ENCODE measurements at regions not wholly inside any gene's neighbourhood (a gene's known extent, or its start where the extent isn't known, plus 50 kb on each side); places are given as distances from the start of the nearest gene placed in this dataset.
A peak's percentile ranks its signal among the peaks of the same experiment; 100 is the strongest.

DNA sequence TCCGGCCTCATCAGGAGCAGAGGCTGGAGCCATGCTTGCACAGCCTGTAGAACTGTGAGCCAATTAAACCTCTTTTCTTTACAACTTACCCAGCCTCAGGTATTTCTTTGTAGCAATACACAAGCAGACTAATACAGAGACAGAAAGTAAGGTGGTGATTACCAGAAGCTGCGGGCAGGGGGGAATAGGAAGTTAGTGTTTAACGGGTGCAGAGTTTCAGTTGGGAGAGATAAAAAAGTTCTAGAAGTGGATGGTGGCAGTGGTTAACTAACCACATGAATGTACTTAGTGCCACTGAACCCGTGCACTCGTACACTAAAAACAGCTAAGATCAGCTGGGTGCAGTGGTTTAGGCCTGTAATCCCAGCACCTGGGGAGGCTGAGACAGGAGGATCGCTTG, 80.4 kb upstream of the TARDBP start:
- in situ Hi-C loops (cut with HindIII; ENCODE audit: low pct_unique_long_range_greater_than_20kb, low sequenced_read_pairs) = no loop called here
- DNase-seq (ENCODE audit: low read depth in 1 of 2, low spot score in 1 of 2) = no peak
- no peak for TF ChIP-seq JUND (IDR thresholded peaks at IDR 0.05; ENCODE audit: low read depth)

DNA sequence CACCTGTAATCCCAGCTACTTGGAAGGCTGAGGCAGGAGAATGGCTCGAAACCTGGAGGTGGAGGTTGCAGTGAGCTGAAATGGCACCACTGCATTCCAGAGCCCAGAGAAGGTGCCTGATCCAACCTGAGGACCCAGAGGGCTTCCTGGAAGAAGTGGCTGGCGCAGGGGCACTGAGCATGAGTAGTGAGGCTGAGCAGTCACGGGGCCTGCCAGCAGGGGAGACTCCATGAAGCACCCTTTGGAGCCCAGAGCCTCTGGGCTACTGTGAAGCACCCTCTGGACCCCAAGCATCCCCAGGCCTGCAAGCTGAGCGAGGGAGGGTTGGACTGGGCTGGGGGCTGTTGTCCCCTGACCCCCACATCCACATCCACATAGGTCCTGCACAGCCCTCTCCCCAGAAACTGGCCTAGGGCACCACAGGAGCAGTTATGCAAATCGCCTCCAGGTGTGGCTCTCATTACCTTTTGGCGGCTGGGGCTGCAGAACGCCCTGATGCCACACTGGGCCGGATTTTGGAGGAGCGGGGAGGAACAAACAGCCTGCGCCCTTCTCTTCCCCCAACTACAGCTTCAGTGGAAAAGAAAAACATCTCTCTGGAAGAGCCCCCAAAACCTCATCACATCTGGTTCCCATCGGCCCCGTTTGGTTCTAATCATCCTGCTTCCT, 78.2 kb upstream of the TARDBP start:
- in situ Hi-C loops (cut with HindIII; ENCODE audit: low pct_unique_long_range_greater_than_20kb, low sequenced_read_pairs) = no loop called here
- no peak for DNase-seq (ENCODE audit: low read depth in 1 of 2, low spot score in 1 of 2)
- TF ChIP-seq JUND (IDR thresholded peaks at IDR 0.05; ENCODE audit: low read depth) = no peak

- DNase-seq (ENCODE audit: low read depth in 1 of 2, low spot score in 1 of 2) = no peak
- in situ Hi-C loops (cut with HindIII; ENCODE audit: low pct_unique_long_range_greater_than_20kb, low sequenced_read_pairs) = no loop called here
These were observed 77.2 kb upstream of the TARDBP start for GRCh38 chr1:10935246-10935645.

DNA sequence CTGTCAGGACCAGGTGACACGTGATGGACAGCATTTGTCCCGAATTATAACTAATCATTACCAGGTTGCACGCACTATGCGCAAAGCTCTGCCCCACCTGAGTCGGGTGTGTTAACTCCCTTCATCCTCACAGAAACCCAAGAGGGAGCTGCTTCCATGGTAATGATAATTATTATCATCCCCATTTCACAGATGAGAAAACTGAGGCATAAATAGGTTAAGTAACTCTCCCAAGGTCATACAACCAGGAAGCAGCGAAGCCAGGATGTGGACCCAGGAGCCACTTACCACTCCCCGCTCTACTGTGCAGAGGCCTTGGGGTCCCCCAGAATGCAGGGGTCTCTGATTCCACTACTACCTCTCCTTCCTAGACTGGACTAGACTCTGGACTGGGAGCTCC, 76.7 kb upstream of the TARDBP start:
- in situ Hi-C loops (cut with HindIII; ENCODE audit: low pct_unique_long_range_greater_than_20kb, low sequenced_read_pairs) = no loop called here
- DNase-seq (ENCODE audit: low read depth in 1 of 2, low spot score in 1 of 2) = no peak
- no peak for TF ChIP-seq JUND (IDR thresholded peaks at IDR 0.05; ENCODE audit: low read depth)

More at GRCh38 chr1:10935246-10935645, 77.2 kb upstream of the TARDBP start:
- no peak for TF ChIP-seq JUND (IDR thresholded peaks at IDR 0.05; ENCODE audit: low read depth)

DNA sequence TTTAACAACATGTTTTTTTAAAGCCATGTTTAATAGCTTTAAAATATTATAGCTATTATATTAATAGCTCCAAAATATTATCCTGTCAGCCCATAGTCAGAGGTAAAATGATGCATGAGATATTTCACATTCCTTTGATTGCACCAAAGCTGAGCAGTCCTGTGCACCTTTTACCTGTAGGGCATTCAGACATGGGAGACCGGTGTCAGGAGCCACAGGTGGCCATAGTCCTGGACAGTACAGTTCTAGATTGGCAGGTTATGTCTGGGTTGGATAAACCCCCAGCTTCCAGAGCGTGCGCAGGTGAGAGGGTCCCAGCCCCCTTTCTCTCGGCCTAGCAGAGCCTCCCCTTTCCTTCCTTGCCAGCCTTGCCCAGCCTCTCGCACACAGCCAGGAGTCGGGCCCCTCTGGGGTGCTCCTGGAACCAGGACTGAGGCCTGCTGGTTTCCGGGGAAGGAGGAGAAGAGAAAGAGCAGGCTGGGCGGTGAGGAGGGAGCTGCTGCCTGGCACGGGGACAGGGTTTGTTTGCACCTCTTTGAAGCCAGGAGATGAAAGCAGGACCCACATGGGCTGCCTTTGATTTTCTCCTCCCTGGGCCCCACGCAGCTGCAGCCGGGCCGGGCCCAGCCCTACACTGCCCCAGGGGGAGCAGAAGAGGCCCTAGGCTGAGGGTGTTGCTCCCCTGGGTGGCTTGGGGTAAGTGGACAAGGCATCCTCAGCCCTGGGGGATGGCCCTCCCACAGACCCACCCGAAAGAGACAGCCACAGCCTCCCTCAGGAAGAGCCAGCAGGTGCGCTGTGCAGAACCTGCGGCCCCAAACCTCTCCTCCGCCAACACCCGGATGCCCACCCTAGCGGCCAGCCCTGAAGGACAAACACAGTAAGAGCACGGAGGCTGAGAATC, 75.2 kb upstream of the TARDBP start:
- DNase-seq (ENCODE audit: low read depth in 1 of 2, low spot score in 1 of 2) = no peak
- in situ Hi-C loops (cut with HindIII; ENCODE audit: low pct_unique_long_range_greater_than_20kb, low sequenced_read_pairs) = no loop called here
- TF ChIP-seq JUND (IDR thresholded peaks at IDR 0.05; ENCODE audit: low read depth) = no peak

GRCh38 chr1:10938741-10939417, 73.6 kb upstream of the TARDBP start:
- no peak for TF ChIP-seq JUND (IDR thresholded peaks at IDR 0.05; ENCODE audit: low read depth)
- DNase-seq (ENCODE audit: low read depth in 1 of 2, low spot score in 1 of 2) = no peak
- in situ Hi-C loops (cut with HindIII; ENCODE audit: low pct_unique_long_range_greater_than_20kb, low sequenced_read_pairs) = no loop called here

GRCh38 chr1:10939654-10940450, 72.6 kb upstream of the TARDBP start:
- TF ChIP-seq JUND (IDR thresholded peaks at IDR 0.05; ENCODE audit: low read depth) = no peak
- DNase-seq (ENCODE audit: low read depth in 1 of 2, low spot score in 1 of 2) = no peak
- in situ Hi-C loops (cut with HindIII; ENCODE audit: low pct_unique_long_range_greater_than_20kb, low sequenced_read_pairs) = no loop called here

- TF ChIP-seq JUND (IDR thresholded peaks at IDR 0.05; ENCODE audit: low read depth) = no peak
- in situ Hi-C loops (cut with HindIII; ENCODE audit: low pct_unique_long_range_greater_than_20kb, low sequenced_read_pairs) = no loop called here
- no peak for DNase-seq (ENCODE audit: low read depth in 1 of 2, low spot score in 1 of 2)
These were observed 72.0 kb upstream of the TARDBP start for GRCh38 chr1:10940451-10940804.

GRCh38 chr1:10940838-10941237, 71.6 kb upstream of the TARDBP start:
- in situ Hi-C loops (cut with HindIII; ENCODE audit: low pct_unique_long_range_greater_than_20kb, low sequenced_read_pairs) = no loop called here
- DNase-seq (ENCODE audit: low read depth in 1 of 2, low spot score in 1 of 2) = no peak
- no peak for TF ChIP-seq JUND (IDR thresholded peaks at IDR 0.05; ENCODE audit: low read depth)

DNA sequence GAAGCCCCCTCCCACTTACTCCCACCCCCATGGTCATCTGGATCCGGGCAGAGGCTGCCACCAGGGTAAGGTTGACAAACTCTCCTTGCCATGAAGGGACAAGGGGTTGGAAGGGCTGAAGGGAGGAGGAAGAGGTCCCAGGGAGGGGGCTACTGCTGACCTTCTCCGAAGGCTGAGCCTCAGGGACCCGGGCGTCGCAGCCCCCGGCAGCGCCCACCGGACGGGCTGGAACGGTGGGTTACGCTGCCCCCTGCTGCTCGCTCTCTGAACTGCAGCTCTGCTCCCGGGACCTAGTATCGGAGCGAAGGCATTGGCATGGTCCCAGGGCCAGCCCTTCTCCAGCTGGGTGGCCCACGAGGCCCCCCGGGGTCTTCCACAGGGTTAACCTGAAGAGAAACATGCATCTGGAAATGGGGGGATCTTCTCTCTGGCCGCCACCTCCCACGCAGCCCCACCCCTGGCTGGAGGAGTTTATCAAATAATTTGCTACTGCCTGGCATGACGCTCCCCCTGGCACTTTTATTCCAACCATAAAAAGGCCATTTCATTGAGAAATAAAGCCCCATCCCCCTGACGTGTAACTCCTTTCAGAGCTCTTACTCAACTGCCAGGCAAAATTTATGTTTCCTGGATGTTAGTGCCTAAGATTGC, 70.4 kb upstream of the TARDBP start:
- in situ Hi-C loops (cut with HindIII; ENCODE audit: low pct_unique_long_range_greater_than_20kb, low sequenced_read_pairs) = no loop called here
- DNase-seq (ENCODE audit: low read depth in 1 of 2, low spot score in 1 of 2) = peak in 1 of 2 experiments; percentile 43
- no peak for TF ChIP-seq JUND (IDR thresholded peaks at IDR 0.05; ENCODE audit: low read depth)

DNA sequence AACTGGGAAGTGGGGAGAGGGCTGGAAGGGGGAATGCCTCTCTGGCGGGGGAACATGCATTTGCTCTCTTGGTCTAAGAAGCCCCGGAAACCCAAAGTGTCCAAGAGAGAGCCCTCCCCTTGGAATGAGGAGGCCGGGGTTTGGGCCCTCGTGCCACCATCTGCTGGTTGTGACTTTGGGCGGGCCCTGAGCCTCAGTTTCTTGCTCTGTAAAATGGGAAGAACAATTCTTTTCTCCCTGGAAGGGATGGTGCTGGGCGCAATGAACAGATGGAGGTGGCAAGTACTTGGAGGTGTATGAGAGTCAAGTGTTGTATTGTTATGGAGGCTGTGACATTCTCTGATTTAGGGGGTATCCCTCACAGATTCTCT, 69.9 kb upstream of the TARDBP start:
- in situ Hi-C loops (cut with HindIII; ENCODE audit: low pct_unique_long_range_greater_than_20kb, low sequenced_read_pairs) = no loop called here
- DNase-seq (ENCODE audit: low read depth in 1 of 2, low spot score in 1 of 2) = no peak
- no peak for TF ChIP-seq JUND (IDR thresholded peaks at IDR 0.05; ENCODE audit: low read depth)

DNA sequence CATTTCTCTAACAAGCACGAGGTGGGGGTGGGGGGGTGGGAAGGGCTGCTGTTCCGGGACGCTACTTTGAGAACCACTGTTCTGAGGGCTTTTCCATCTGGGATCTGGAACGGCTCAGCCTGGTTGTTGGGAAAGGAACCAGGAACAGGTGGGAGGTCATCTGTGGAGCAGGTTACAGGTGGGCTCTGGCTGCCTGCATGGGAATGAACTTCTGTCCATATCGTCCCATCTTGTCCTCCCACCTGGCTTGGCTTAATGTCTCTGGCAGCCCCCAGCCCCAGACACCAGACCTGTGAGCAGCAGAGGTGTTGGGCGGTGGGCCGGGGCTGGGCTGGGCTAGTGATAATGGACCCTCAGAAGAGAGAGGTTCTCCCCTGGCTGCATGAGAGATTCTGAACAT, 69.4 kb upstream of the TARDBP start:
- in situ Hi-C loops (cut with HindIII; ENCODE audit: low pct_unique_long_range_greater_than_20kb, low sequenced_read_pairs) = no loop called here
- DNase-seq (ENCODE audit: low read depth in 1 of 2, low spot score in 1 of 2) = no peak
- no peak for TF ChIP-seq JUND (IDR thresholded peaks at IDR 0.05; ENCODE audit: low read depth)

Data from T47D (cell line).